IMR-90 (cell line): ENCODE measurements at regions not wholly inside any gene's neighbourhood (a gene's known extent, or its start where the extent isn't known, plus 50 kb on each side); places are given as distances from the start of the nearest gene placed in this dataset.

ENCODE experiments used
- ATAC-seq: fragments of 200-7000 bp; cut with Tn5 transposase; 2 replicates; pipeline ENCODE4 v1.9.1; 2020; ENCODE audit warnings: low read depth, mild to moderate bottlenecking, moderate library complexity
- BruUV-seq: library from RNA; stranded (reverse); fragments of 400-500 nt; replicated peaks from 2 replicates; lab custom pipeline; 2021; lab: Mats Ljungman, UMichigan
- CTCF ChIA-PET: fragments of 300-600 bp; formaldehyde crosslinking; extraction: SDS; loops from one replicate; lab custom pipeline; 2021; ENCODE audit warnings: antibody characterized with exemption; lab: Yijun Ruan, JAX
- POLR2A ChIA-PET: fragments of 300-600 bp; sonication (Branson Sonifier 250); formaldehyde crosslinking; loops from one replicate; lab custom pipeline; 2022; ENCODE audit warnings: antibody characterized with exemption; ENCODE audit not compliant: unreplicated experiment; lab: Charles Lee
- DNase-seq: peaks from one replicate; pipeline ENCODE4 v3.0.0; 2013
- H2AFZ ChIP-seq: replicated peaks from 2 replicates; pipeline ENCODE3; 2013; ENCODE audit warnings: low read length, mild to moderate bottlenecking; ENCODE audit not compliant: poor library complexity
- H2AK5ac ChIP-seq: 2 replicates; pipeline ENCODE4 v1.6.1; 2013; ENCODE audit warnings: low read depth, low read length, inconsistent platforms
- H2AK9ac ChIP-seq: replicated peaks from 2 replicates; pipeline ENCODE3; 2013; ENCODE audit warnings: mild to moderate bottlenecking, low read depth, low read length, moderate library complexity; ENCODE audit not compliant: poor library complexity
- H2BK120ac ChIP-seq: 2 replicates; pipeline ENCODE4 v1.6.1; 2013; ENCODE audit warnings: low read depth, low read length, inconsistent platforms
- H2BK15ac ChIP-seq: 3 replicates; pipeline ENCODE4 v1.6.1; 2013; ENCODE audit warnings: low read depth, low read length, inconsistent platforms
- H2BK20ac ChIP-seq: 2 replicates; pipeline ENCODE4 v1.6.1; 2013; ENCODE audit warnings: low read depth, mild to moderate bottlenecking, inconsistent platforms, low read length, moderate library complexity
- H2BK5ac ChIP-seq: 2 replicates; pipeline ENCODE4 v1.6.1; 2013; ENCODE audit warnings: mild to moderate bottlenecking, low read depth, low read length, inconsistent platforms; ENCODE audit not compliant: poor library complexity, severe bottlenecking
- H3K14ac ChIP-seq: replicated peaks from 2 replicates; pipeline ENCODE4 v1.6.1; 2013; ENCODE audit warnings: low read depth, low read length, inconsistent platforms
- H3K18ac ChIP-seq: 2 replicates; pipeline ENCODE4 v1.6.1; 2013; ENCODE audit warnings: low read depth, low read length, control low read depth
- H3K23ac ChIP-seq: 2 replicates; pipeline ENCODE4 v1.6.1; 2013; ENCODE audit warnings: low read depth, low read length, inconsistent platforms
- H3K27ac ChIP-seq: 2 replicates; pipeline ENCODE4 v1.5.1; 2013; ENCODE audit warnings: mild to moderate bottlenecking, control low read depth, low read length; ENCODE audit not compliant: insufficient read depth
- H3K27me3 ChIP-seq: 2 replicates; pipeline ENCODE4 v1.6.1; 2013; ENCODE audit warnings: low read length; ENCODE audit not compliant: control insufficient read depth, insufficient read depth
- H3K36me3 ChIP-seq: 2 replicates; pipeline ENCODE4 v1.6.1; 2013; ENCODE audit warnings: low read length, mixed read lengths; ENCODE audit not compliant: control insufficient read depth, insufficient read depth
- H3K4ac ChIP-seq: 2 replicates; pipeline ENCODE4 v1.6.1; 2013; ENCODE audit warnings: low read depth, low read length, inconsistent platforms
- H3K4me1 ChIP-seq: 2 replicates; pipeline ENCODE4 v1.6.1; 2013; ENCODE audit warnings: low read length, mixed read lengths; ENCODE audit not compliant: control insufficient read depth, insufficient read depth
- H3K4me2 ChIP-seq: 2 replicates; pipeline ENCODE4 v1.6.1; 2013; ENCODE audit warnings: low read depth, mild to moderate bottlenecking, control low read depth, low read length, moderate library complexity
- H3K4me3 ChIP-seq: 2 replicates; pipeline ENCODE4 v1.5.1; 2013; ENCODE audit warnings: low read depth, mild to moderate bottlenecking, control low read depth, low read length, moderate library complexity; ENCODE audit not compliant: insufficient read depth
- H3K56ac ChIP-seq: 2 replicates; pipeline ENCODE4 v1.6.1; 2013; ENCODE audit warnings: low read length, inconsistent platforms; ENCODE audit not compliant: insufficient read depth; ENCODE audit errors: extremely low read depth
- H3K79me1 ChIP-seq, 2 experiments: 2 replicates each; pipeline ENCODE4 v1.6.1; 2013; ENCODE audit warnings: low read length in 2 of 2, inconsistent platforms in 1 of 2, low read depth in 1 of 2
- H3K9ac ChIP-seq: 2 replicates; pipeline ENCODE4 v1.6.1; 2013; ENCODE audit warnings: low read depth, low read length, control low read depth
- H3K9me1 ChIP-seq: 2 replicates; pipeline ENCODE4 v1.6.1; 2013; ENCODE audit warnings: low read length, inconsistent platforms; ENCODE audit not compliant: insufficient read depth
- H3K9me3 ChIP-seq: 2 replicates; pipeline ENCODE4 v1.6.1; 2013; ENCODE audit warnings: low read length; ENCODE audit not compliant: control insufficient read depth, insufficient read depth
- H4K20me1 ChIP-seq: 2 replicates; pipeline ENCODE4 v1.6.1; 2013; ENCODE audit warnings: low read length, inconsistent platforms; ENCODE audit not compliant: insufficient read depth
- H4K5ac ChIP-seq: 2 replicates; pipeline ENCODE4 v1.6.1; 2013; ENCODE audit warnings: mild to moderate bottlenecking, low read depth, low read length, control low read depth
- H4K8ac ChIP-seq, 2 experiments: 2 replicates each; pipeline ENCODE4 v1.6.1; 2013; ENCODE audit warnings: low read depth in 2 of 2, low read length in 2 of 2, control low read depth in 1 of 2, inconsistent platforms in 1 of 2
- H4K91ac ChIP-seq: 2 replicates; pipeline ENCODE4 v1.6.1; 2013; ENCODE audit warnings: low read depth, low read length, inconsistent platforms; ENCODE audit not compliant: insufficient read depth
- BHLHE40 ChIP-seq: fragments of 150-350 bp; IDR thresholded peaks from 2 replicates; pipeline ENCODE4 v1.6.1; 2016; ENCODE audit warnings: mild to moderate bottlenecking, low read depth, low read length
- RFX5 ChIP-seq: IDR thresholded peaks from 2 replicates; pipeline ENCODE4 v1.8.0; 2012; ENCODE audit warnings: low read depth, mild to moderate bottlenecking, low read length, moderate library complexity
- WGBS, 2 experiments: methylation state at CpG; one replicate each; pipeline versions ENCODE4 v1.1.5 to v1.1.7; 2013; ENCODE audit warnings: missing lambda C conversion rate in 2 of 2; ENCODE audit not compliant: insufficient read length in 1 of 2; ENCODE audit errors: extremely low coverage in 2 of 2; 5-methylcytosine and 5-hydroxymethylcytosine counted together
- dilution Hi-C: fragments of 300-500 bp; cut with HindIII; formaldehyde crosslinking; loops from one replicate; pipeline ENCODE4 v1.14.3; 2018; ENCODE audit warnings: low sequenced_read_pairs; ENCODE audit not compliant: unreplicated experiment
- in situ Hi-C: fragments of 300-500 bp; cut with MboI; formaldehyde crosslinking; loops from 3 replicates; pipeline ENCODE4 v1.14.3; 2019; ENCODE audit warnings: low sequenced_read_pairs, inconsistent platforms, mixed read lengths
- intact Hi-C: fragments of 100-400 bp; cut with micrococcal nuclease; formaldehyde crosslinking; loops from 2 replicates; pipeline ENCODE4 v1.10.0; 2022

DNA sequence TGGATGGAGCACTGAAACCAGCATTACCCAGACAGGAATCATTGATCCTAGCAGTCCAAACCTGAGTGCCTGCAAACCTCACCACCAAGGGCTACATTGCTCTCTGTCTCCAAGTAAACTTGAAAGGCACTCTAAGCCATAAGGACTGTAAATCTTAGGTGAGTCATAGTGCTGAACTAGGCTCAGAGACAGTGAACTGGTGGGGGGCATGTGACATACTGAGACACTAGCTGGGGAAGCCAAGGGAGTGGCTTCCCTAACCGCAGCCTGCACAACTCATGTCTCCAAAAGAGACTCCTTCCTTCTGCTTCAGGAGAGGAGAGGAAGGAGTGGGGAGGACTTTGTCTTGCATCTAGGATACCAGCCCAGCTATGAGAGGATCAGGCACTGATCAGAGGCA lies 235.5 kb upstream of the ACTRT1 start:
- no CpG with 5 or more reads among the region's 1 CpG for WGBS, 2 experiments
- intact Hi-C loops = no loop called here
- H3K27me3 ChIP-seq = no peaks in the 10 kb centered on the region
- ChIA-PET CTCF (no interaction called here), POLR2A (no interaction called here)
- H3K9ac ChIP-seq = no peak overlapping the region
- H2BK5ac ChIP-seq = no peak overlapping the region
- TF ChIP-seq RFX5 (no peak), BHLHE40 (no peak)
- H3K18ac ChIP-seq = no peak overlapping the region
- H3K27ac ChIP-seq = no peak overlapping the region
- H3K23ac ChIP-seq = no peak overlapping the region
- H2AFZ ChIP-seq = no peak overlapping the region
- H4K20me1 ChIP-seq = no peaks in the 10 kb centered on the region
- H4K5ac ChIP-seq = no peak overlapping the region
- H3K9me3 ChIP-seq = no peaks in the 10 kb centered on the region; the same call in 1 of the 2 replicates
- H4K91ac ChIP-seq = no peak overlapping the region
- H3K56ac ChIP-seq = no peak overlapping the region
- H2AK5ac ChIP-seq = no peak overlapping the region
- dilution Hi-C loops = no loop called here
- no peak overlapping the region for H2BK20ac ChIP-seq
- H3K4me1 ChIP-seq = no peaks in the 10 kb centered on the region
- no peak overlapping the region for H3K4me3 ChIP-seq
- no peak for DNase-seq
- H3K4ac ChIP-seq = no peak overlapping the region
- H2AK9ac ChIP-seq = no peak overlapping the region
- no peak for ATAC-seq
- H2BK15ac ChIP-seq = no peak overlapping the region
- no peak overlapping the region for H3K4me2 ChIP-seq
- H3K36me3 ChIP-seq = no peaks in the 10 kb centered on the region
- no peak overlapping the region for H3K14ac ChIP-seq
- no peaks in the 10 kb centered on the region for H3K79me1 ChIP-seq
- in situ Hi-C loops = no loop called here
- H3K9me1 ChIP-seq = no peaks in the 10 kb centered on the region
- BruUV-seq = no TSS peak
- no peak overlapping the region for H4K8ac ChIP-seq
- H2BK120ac ChIP-seq = no peak overlapping the region
